OCI-LY7 (cell line): ENCODE measurements at regions not wholly inside any gene's neighbourhood (a gene's known extent, or its start where the extent isn't known, plus 50 kb on each side); places are given as distances from the start of the nearest gene placed in this dataset.

Source experiments
- CTCF ChIP-seq: fragments of 200-600 bp; sonication (generic); conservative IDR thresholded peaks from 2 replicates; pipeline ENCODE4 v1.5.1; 2014; ENCODE audit warnings: mild to moderate bottlenecking, antibody characterized with exemption, low read length, moderate library complexity, mixed read lengths
- EZH2phosphoT487 ChIP-seq: fragments of 200-600 bp; sonication (generic); IDR thresholded peaks from 2 replicates; pipeline ENCODE4 v1.6.1; 2018; ENCODE audit warnings: low read depth, borderline replicate concordance, mild to moderate bottlenecking, mixed run types, antibody characterized with exemption, low read length, moderate library complexity, mixed read lengths

GRCh38 chr15:23763021-23763420 lies 75.9 kb upstream of the NDN start:
- TF ChIP-seq CTCF: no peak
- TF ChIP-seq EZH2phosphoT487: no peak
